D341Med (cell line): ENCODE measurements at regions not wholly inside any gene's neighbourhood (a gene's known extent, or its start where the extent isn't known, plus 50 kb on each side); places are given as distances from the start of the nearest gene placed in this dataset.

Experiments used
- DNase-seq: peaks from one replicate; pipeline ENCODE4 v3.0.0; 2012; ENCODE audit warnings: low spot score

- DNase-seq = no peak
Measured at GRCh38 chr11:44493930-44494329, 71.5 kb upstream of the CD82 start.

GRCh38 chr11:44494785-44495184 lies 70.7 kb upstream of the CD82 start:
- DNase-seq = no peak

- no peak for DNase-seq
Measured at GRCh38 chr11:44496391-44496790, 69.1 kb upstream of the CD82 start.

- DNase-seq = no peak
Measured at GRCh38 chr11:44498089-44498871, 67.2 kb upstream of the CD82 start.

GRCh38 chr11:44502506-44502905 lies 63.0 kb upstream of the CD82 start:
- no peak for DNase-seq

- DNase-seq = no peak
Measured at GRCh38 chr11:44505581-44506054, 59.8 kb upstream of the CD82 start.

- DNase-seq = no peak
Measured at GRCh38 chr11:44506375-44507016, 59.0 kb upstream of the CD82 start.

GRCh38 chr11:44507491-44507890 lies 58.0 kb upstream of the CD82 start:
- DNase-seq = no peak

GRCh38 chr11:44507896-44508445 lies 57.5 kb upstream of the CD82 start:
- no peak for DNase-seq

GRCh38 chr11:44509296-44509695 lies 56.2 kb upstream of the CD82 start:
- DNase-seq = no peak

- DNase-seq = no peak
Measured at GRCh38 chr11:44510372-44510771, 55.1 kb upstream of the CD82 start.

GRCh38 chr11:44512818-44513217 lies 52.6 kb upstream of the CD82 start:
- no peak for DNase-seq

GRCh38 chr11:44515048-44515447 lies 50.4 kb upstream of the CD82 start:
- DNase-seq = no peak
